Activated naive CD8-positive, alpha-beta T cell treated with anti-CD3 and anti-CD28 coated beads, Interleukin-2, amount 10 ng/mL, durations not matched to agents 7 days and 5 days (primary cell): ENCODE measurements at regions not wholly inside any gene's neighbourhood (a gene's known extent, or its start where the extent isn't known, plus 50 kb on each side); places are given as distances from the start of the nearest gene placed in this dataset.

Experiments used
- ATAC-seq: fragments of 150-1000 bp; cut with Tn5 transposase; one replicate; pipeline ENCODE4 v1.10.0; 2021; ENCODE audit warnings: low read depth, moderate library complexity
- POLR2A ChIA-PET: fragments of 350-600 bp; sonication (Branson Sonifier 250); formaldehyde crosslinking; loops from one replicate; lab custom pipeline; 2021; ENCODE audit warnings: antibody characterized with exemption; lab: Charles Lee
- DNase-seq: peaks from one replicate; pipeline ENCODE4 v3.0.0; 2021
- H3K27ac Mint-ChIP-seq: one replicate; pipeline ENCODE4 v1.8.0; 2022; ENCODE audit warnings: mild to moderate bottlenecking, mixed read lengths
- H3K27me3 Mint-ChIP-seq: one replicate; pipeline ENCODE4 v1.8.0; 2022; ENCODE audit warnings: mild to moderate bottlenecking, moderate library complexity, mixed read lengths
- H3K36me3 Mint-ChIP-seq: one replicate; pipeline ENCODE4 v1.8.0; 2021; ENCODE audit warnings: mild to moderate bottlenecking, mixed read lengths
- H3K4me1 Mint-ChIP-seq: one replicate; pipeline ENCODE4 v1.8.0; 2021; ENCODE audit warnings: mixed read lengths
- H3K4me3 Mint-ChIP-seq: one replicate; pipeline ENCODE4 v1.8.0; 2022; ENCODE audit warnings: mild to moderate bottlenecking, moderate library complexity, mixed read lengths
- H3K9me3 Mint-ChIP-seq: one replicate; pipeline ENCODE4 v1.8.0; 2021; ENCODE audit warnings: mixed read lengths

DNA sequence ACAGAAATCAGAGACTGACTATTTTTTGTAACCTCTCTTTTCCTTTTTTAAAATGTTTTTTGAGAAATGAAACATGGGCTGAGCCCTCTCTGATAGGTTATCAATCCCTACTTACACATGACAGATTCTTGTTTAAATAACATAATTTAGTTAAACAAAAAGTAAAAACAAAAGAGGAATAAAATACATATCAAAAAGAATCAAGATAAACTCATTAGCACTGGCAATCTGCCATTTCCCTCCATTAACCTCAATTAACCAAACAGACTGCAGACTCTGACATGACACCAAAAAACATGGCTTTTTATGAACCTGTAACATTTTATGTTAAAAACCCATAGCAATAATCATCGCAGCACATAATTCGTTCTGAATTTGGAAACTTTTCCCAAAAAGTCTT is 284.4 kb upstream of the MTNR1B start:
- Mint-ChIP-seq H3K27ac (no peak overlapping the region), H3K9me3 (no peaks in the 10 kb centered on the region), H3K4me1 (no peaks in the 10 kb centered on the region), H3K36me3 (no peaks in the 10 kb centered on the region), H3K27me3 (no peaks in the 10 kb centered on the region), H3K4me3 (no peak overlapping the region)
- POLR2A ChIA-PET = no interaction called here
- ATAC-seq (no peak), DNase-seq (no peak)

DNA sequence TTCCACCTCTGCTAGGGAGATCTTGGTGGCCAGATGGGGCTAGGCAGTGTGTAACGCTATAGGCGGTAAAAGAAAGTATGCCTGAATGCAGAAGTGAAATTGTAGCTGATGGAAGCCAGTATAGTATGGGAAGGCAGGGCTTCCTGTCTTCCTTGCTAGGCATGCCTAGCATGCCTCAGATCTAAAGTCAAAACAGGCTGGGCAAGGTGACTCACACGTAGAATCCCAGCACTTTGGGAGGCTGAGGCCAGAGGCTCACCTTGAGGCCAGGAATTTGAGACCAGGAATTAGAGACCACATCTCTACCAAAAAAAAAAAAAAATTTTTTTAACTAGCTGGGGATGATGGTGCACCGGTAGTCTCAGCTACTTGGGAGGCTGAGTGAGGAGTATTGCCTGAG is 281.7 kb upstream of the MTNR1B start:
- no peaks in the 10 kb centered on the region for H3K27me3 Mint-ChIP-seq
- POLR2A ChIA-PET = no interaction called here

DNA sequence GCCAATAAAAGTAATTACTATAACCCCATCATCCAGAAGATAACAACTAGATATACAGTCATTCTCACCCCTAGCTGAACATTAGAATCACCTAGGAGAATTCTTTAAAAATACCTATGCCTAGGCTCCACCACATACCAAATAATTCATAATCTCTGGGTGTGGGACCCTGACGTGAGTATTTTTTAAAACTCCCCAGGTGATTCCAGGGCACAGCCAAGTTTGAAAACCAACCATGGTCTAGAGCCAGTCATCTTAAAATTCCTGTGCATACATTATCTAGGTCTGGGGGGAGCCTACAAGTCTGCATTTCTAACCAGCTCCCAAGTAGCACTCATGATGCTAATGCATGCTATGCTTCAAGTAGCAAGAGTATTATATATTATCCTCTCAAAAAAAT is 281.0 kb upstream of the MTNR1B start:
- no peak for DNase-seq
- Mint-ChIP-seq H3K27me3 (no peaks in the 10 kb centered on the region), H3K4me3 (no peak overlapping the region), H3K27ac (no peak overlapping the region), H3K9me3 (no peaks in the 10 kb centered on the region), H3K36me3 (no peaks in the 10 kb centered on the region), H3K4me1 (no peaks in the 10 kb centered on the region)
- POLR2A ChIA-PET = no interaction called here
- no peak for ATAC-seq

More for the DNA sequence above, 281.7 kb upstream of the MTNR1B start:
- Mint-ChIP-seq H3K9me3 (no peaks in the 10 kb centered on the region), H3K27ac (no peak overlapping the region), H3K36me3 (no peaks in the 10 kb centered on the region), H3K4me1 (no peaks in the 10 kb centered on the region), H3K4me3 (no peak overlapping the region)
- DNase-seq (no peak), ATAC-seq (no peak)

DNA sequence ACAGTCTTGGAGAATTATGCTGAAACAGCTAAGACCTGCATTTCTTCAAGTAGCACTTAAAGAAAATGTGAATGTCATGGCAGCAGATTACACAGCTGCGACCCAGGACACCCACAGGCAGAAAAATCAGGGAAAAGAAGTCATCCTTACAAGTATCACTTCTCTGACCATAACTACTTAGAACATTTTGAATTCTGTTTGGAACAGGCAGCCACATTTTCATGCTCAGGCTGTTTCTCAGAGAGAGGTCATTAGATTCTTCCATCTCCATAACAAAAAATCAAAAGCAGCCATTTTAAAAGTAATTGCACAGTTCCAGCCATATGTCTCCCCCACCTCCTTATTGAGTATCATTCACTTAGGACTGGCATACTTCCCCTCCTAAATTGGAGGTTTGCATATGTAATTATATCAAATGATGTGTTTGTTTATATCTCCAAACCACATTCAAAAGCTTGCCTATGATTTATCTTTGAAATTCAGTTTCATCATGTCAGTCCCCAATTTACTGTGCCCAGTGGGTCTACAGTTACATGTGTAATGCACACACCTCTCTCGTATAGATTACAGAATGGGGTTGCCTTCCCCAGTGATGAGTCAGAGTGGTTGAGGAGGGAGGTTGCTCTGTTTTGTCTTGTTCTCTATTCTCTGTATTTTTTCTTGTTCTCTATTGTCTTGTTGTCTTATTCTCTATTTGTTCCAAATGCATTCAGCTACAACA is 276.5 kb upstream of the MTNR1B start:
- no peak for ATAC-seq
- no peaks in the 10 kb centered on the region for H3K27me3 Mint-ChIP-seq
- no peaks in the 10 kb centered on the region for H3K9me3 Mint-ChIP-seq
- H3K27ac Mint-ChIP-seq = no peak overlapping the region
- no peaks in the 10 kb centered on the region for H3K36me3 Mint-ChIP-seq
- POLR2A ChIA-PET = no interaction called here
- no peak for DNase-seq
- no peaks in the 10 kb centered on the region for H3K4me1 Mint-ChIP-seq
- no peak overlapping the region for H3K4me3 Mint-ChIP-seq

DNA sequence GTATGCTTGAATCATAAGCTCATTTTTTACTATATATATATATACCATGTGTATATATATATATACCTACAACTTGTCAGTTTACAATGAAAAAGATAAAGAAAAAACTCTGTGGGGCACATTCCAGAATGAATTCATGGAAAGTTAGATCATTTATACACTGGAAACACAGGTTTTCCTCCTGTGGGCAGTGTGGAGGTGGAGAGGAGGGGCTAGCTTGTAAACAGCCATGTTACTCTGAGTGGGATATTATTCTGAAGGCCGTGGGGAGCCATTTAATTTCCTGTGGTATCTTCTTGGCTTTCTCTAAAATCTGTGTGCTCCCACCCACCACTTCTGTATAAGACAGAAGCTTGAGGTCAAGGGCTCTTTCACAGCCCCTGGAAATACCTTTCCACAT is 273.4 kb upstream of the MTNR1B start:
- no peak overlapping the region for H3K4me3 Mint-ChIP-seq
- no peaks in the 10 kb centered on the region for H3K27me3 Mint-ChIP-seq
- POLR2A ChIA-PET = no interaction called here
- H3K9me3 Mint-ChIP-seq = no peaks in the 10 kb centered on the region
- no peaks in the 10 kb centered on the region for H3K4me1 Mint-ChIP-seq
- H3K36me3 Mint-ChIP-seq = no peaks in the 10 kb centered on the region
- DNase-seq (no peak), ATAC-seq (no peak)
- H3K27ac Mint-ChIP-seq = no peak overlapping the region

DNA sequence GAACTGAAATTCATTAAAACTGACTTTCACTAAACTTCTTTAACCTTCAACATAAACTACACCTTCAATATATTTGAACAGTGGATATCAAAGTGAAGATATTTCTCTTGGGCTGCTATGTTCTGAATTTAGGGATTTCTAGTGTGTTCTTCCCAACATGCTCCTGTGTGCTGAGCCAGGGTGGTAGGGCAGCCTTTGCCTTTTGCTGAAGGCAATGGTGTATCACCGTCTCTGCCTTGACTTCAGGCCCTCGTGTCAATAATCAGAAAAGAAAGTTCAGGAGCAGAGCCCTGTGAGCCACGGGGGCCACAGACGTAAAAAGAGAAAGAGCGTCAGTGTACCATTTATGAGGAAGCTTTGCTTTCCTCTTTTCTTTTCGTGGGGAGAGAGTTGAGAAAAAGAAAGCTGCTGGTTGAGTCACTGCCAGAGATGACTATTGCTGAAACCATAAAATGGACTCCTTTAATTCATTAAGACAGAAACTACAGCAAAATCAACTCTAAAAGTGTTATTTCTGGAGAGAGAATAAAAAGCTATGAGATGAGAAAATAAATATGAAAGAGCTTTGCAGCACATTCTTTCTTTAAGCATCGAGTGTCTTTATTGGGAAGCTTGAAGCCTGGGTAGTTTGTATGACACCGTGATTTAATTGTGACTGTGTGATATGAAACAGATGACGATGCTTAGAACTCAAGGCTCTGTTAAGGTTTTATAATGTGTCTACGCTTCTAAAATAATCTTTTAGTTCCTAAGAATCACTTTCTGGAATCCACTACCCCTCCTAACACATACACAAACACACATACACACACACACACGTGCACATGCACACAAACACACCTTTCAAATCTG is 271.8 kb upstream of the MTNR1B start:
- no peak for DNase-seq
- Mint-ChIP-seq H3K27me3 (no peaks in the 10 kb centered on the region), H3K4me1 (no peaks in the 10 kb centered on the region), H3K36me3 (no peaks in the 10 kb centered on the region), H3K27ac (no peak overlapping the region), H3K4me3 (no peak overlapping the region), H3K9me3 (no peaks in the 10 kb centered on the region)
- ATAC-seq = no peak
- POLR2A ChIA-PET = no interaction called here

DNA sequence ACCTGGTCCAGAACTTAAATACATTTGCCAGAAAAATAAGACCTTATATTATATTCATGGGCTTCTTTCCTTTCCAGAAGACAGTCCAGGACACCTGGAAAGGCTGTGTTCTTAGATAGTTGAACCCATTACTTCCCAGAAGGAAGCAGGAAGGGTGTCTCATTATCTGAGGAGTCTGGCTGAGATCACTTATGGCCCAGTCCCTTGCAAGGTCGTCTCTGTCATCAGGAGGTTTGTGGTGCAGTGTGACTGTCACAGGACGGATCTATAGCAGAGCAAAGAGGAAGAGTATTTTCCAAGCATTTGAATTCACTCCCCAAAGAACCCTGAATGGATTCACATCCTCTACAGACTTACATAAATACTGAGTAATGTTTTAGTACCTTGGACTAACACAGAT is 270.7 kb upstream of the MTNR1B start:
- no peaks in the 10 kb centered on the region for H3K9me3 Mint-ChIP-seq
- DNase-seq (no peak), ATAC-seq (no peak)
- no peaks in the 10 kb centered on the region for H3K4me1 Mint-ChIP-seq
- POLR2A ChIA-PET = interaction anchor here (0.6 kb wide), 1 partner anchor 33 kb away, joined by 5 read pairs; no protein-coding TSS in a partner anchor
- H3K27ac Mint-ChIP-seq = no peak overlapping the region
- H3K4me3 Mint-ChIP-seq = no peak overlapping the region
- no peaks in the 10 kb centered on the region for H3K27me3 Mint-ChIP-seq
- H3K36me3 Mint-ChIP-seq = no peaks in the 10 kb centered on the region

DNA sequence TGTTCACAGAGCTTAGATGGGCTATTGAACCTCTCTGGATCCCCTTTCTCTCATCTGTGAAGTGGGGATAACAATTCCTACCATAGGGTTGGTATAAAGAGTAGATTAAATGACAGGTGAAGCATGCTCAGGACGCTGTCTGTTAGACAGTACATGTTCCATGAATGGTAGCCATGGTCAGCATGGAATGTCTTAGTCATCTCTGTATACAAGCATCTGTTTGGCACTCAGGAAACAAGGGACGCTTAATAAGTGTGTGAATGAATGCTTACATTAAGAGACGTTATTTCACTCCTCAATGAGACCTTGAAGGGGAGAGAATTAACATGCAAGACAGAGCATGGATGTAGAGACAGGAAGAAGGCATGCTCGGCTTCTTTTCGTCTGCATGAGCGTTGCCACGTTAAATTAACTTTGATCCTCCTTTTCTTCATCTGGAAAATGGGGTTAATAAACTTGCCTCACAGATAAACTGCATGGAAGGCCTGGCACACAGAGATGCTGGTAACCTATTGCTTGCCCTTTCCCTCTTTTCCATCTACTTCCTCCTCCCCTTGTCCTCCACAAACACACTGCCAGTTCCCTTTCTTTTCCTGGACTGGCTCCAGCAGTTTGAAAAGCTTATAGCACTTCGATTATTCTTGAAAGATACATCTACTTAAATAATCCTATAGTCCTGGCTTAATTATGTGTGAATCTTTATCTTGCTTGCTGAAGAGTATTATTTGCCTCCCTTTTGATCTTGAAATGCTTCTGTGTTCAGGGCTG is 267.2 kb upstream of the MTNR1B start:
- Mint-ChIP-seq H3K27ac (no peak overlapping the region), H3K27me3 (no peaks in the 10 kb centered on the region), H3K4me3 (no peak overlapping the region), H3K36me3 (no peaks in the 10 kb centered on the region), H3K4me1 (no peaks in the 10 kb centered on the region), H3K9me3 (peaks cover 5% of the 10 kb centered on the region)
- no peak for DNase-seq
- POLR2A ChIA-PET = no interaction called here
- no peak for ATAC-seq

DNA sequence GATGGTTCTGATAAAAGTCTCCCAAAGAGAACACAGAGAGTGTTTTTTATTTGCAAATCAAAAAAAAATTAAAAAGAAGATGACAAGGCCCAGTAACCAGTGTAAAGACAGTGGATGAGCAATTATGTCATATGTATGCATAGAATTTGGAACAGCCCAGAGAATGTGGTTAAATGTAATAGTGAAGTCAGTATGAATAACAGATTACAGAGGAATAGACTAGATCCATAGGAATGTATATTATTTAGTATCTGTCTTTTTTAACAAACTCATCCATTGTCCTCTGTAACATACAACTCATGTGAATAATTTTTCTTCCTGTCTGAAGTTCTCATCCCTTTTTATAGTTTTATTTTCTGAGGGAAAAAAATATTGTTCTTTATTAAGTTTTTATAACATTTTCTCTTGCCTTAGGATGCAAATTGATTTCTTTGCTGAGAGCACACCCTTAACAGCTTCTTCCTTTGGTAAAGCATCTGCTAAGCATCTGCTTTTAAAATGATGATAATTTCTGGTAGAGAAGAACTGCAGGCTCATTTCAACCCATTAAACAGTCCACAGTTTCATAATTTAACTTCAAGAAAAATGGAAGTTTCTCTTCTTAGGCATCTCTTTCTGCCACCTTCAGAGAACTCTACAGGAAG is 266.5 kb upstream of the MTNR1B start:
- Mint-ChIP-seq H3K4me3 (no peak overlapping the region), H3K27me3 (no peaks in the 10 kb centered on the region), H3K36me3 (no peaks in the 10 kb centered on the region), H3K27ac (no peak overlapping the region), H3K9me3 (peaks cover 5% of the 10 kb centered on the region), H3K4me1 (no peaks in the 10 kb centered on the region)
- POLR2A ChIA-PET = no interaction called here
- DNase-seq (no peak), ATAC-seq (no peak)

DNA sequence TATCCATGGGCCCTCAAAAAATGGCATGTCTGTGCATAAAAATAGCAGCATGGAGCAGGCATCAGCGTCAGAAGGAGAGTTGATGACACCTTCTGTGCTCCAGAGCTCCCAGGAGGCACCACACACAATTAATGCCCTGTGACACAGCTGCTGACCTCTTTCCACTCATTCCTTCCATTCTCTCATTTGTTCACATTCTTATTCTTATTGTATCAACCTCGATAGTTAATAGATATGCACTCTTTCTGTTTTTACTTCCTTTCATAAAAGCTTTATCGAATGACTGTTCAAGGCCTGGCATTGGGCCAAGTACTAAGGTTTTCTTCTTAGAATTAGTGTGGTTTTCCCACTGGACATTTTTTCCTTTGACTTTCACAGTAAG is 266.0 kb upstream of the MTNR1B start:
- Mint-ChIP-seq H3K4me3 (no peak overlapping the region), H3K27ac (no peak overlapping the region), H3K27me3 (no peaks in the 10 kb centered on the region), H3K4me1 (no peaks in the 10 kb centered on the region), H3K9me3 (peaks cover 5% of the 10 kb centered on the region), H3K36me3 (no peaks in the 10 kb centered on the region)
- ATAC-seq (no peak), DNase-seq (no peak)
- POLR2A ChIA-PET = no interaction called here

DNA sequence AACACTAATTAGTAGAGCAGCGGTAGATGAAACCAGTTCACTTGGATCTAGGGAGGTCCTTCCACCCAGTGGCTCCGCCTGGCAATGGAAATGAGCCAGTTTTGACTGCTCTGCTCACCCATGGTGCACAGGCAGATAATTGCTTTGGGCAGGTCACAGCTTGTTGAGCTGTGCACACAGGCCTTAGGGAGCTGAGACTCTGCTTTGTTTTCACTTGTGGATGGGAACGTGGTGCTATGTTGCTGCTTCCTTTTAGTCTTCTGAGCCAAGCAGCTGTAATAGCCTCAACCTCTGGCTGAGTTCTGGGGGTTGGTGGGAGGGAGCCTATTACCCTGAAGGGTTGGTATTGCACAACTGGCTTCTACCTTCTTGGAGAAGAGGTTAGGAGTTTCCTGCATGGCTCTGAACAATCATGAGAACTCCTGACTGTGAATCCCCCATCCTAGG is 262.3 kb upstream of the MTNR1B start:
- POLR2A ChIA-PET = no interaction called here

DNA sequence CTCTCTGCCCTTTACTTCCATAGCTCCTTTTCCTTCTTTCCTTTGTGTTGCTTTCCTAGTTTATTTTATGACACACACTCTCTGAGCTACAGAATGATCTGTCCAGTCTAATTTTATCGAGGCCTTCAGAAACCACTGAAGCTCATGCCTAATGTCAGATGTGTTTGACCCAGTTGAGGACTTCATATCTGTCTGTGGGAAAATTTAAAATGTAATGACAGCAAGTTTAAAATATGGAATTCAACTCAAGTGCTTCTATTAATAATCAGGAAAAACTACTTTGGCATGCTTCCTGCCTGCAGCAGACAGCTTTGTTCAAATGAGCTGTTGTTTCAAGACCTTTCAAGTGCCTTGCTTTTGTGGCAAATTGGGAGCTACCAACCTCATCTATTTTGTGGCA is 261.8 kb upstream of the MTNR1B start:
- DNase-seq (no peak), ATAC-seq (no peak)
- H3K4me3 Mint-ChIP-seq = no peak overlapping the region
- H3K27ac Mint-ChIP-seq = no peak overlapping the region
- H3K9me3 Mint-ChIP-seq = peaks cover 5% of the 10 kb centered on the region
- H3K4me1 Mint-ChIP-seq = no peaks in the 10 kb centered on the region
- H3K27me3 Mint-ChIP-seq = no peaks in the 10 kb centered on the region
- H3K36me3 Mint-ChIP-seq = no peaks in the 10 kb centered on the region
- POLR2A ChIA-PET = no interaction called here

More for the DNA sequence above, 262.3 kb upstream of the MTNR1B start:
- ATAC-seq = no peak
- no peak overlapping the region for H3K27ac Mint-ChIP-seq
- no peak overlapping the region for H3K4me3 Mint-ChIP-seq
- no peak for DNase-seq
- no peaks in the 10 kb centered on the region for H3K27me3 Mint-ChIP-seq
- H3K4me1 Mint-ChIP-seq = no peaks in the 10 kb centered on the region
- no peaks in the 10 kb centered on the region for H3K36me3 Mint-ChIP-seq
- H3K9me3 Mint-ChIP-seq = peaks cover 5% of the 10 kb centered on the region

DNA sequence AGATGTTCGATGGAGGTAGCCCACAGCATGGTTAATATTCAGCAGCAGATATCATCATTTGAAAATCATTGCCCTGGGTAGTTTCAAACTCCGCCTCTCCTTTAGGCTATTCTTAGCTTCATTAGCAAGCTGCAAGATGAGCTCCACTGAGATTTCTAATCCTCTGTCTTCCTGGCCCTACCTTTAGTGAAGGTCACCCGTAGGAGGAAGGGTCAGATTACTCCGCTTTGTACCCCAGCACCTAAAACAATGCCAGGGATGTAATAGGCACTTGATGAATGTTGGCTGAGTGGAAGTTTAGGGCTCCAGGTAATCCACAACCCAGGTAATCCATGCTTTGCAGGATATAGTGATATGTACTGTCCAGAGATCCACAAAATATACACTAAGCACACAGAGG is 260.1 kb upstream of the MTNR1B start:
- Mint-ChIP-seq H3K36me3 (no peaks in the 10 kb centered on the region), H3K27me3 (no peaks in the 10 kb centered on the region), H3K27ac (no peak overlapping the region), H3K4me1 (no peaks in the 10 kb centered on the region), H3K9me3 (peaks cover 5% of the 10 kb centered on the region), H3K4me3 (no peak overlapping the region)
- POLR2A ChIA-PET = no interaction called here
- DNase-seq (no peak), ATAC-seq (no peak)
